ENCODE measurements at regions not wholly inside any gene's neighbourhood (a gene's known extent, or its start where the extent isn't known, plus 50 kb on each side); places are given as distances from the start of the nearest gene placed in this dataset.

GRCh38 chr12:14187002-14187401 lies 178.5 kb upstream of the ATF7IP start:
- H3K4me1 ChIP-seq (ENCODE audit: low read depth), result peaks cover 6% of the 10 kb centered on the region
- no peaks in the 10 kb centered on the region for H3K9me3 ChIP-seq
- TF ChIP-seq, protein P1, sequence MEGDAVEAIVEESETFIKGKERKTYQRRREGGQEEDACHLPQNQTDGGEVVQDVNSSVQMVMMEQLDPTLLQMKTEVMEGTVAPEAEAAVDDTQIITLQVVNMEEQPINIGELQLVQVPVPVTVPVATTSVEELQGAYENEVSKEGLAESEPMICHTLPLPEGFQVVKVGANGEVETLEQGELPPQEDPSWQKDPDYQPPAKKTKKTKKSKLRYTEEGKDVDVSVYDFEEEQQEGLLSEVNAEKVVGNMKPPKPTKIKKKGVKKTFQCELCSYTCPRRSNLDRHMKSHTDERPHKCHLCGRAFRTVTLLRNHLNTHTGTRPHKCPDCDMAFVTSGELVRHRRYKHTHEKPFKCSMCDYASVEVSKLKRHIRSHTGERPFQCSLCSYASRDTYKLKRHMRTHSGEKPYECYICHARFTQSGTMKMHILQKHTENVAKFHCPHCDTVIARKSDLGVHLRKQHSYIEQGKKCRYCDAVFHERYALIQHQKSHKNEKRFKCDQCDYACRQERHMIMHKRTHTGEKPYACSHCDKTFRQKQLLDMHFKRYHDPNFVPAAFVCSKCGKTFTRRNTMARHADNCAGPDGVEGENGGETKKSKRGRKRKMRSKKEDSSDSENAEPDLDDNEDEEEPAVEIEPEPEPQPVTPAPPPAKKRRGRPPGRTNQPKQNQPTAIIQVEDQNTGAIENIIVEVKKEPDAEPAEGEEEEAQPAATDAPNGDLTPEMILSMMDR (IDR thresholded peaks at IDR 0.05), result no peak
- DNase-seq (no peak), ATAC-seq (no peak)
- H3K4me3 ChIP-seq, result no peak overlapping the region
- no peaks in the 10 kb centered on the region for H3K36me3 ChIP-seq (ENCODE audit: low read depth)
- intact Hi-C loops (cut with DNase I, micrococcal nuclease), result loop anchor here in 1 of 2 donors (10.0 kb wide), 1 partner anchor 178 kb away; the partner anchor contains the start of gene ATF7IP

DNA sequence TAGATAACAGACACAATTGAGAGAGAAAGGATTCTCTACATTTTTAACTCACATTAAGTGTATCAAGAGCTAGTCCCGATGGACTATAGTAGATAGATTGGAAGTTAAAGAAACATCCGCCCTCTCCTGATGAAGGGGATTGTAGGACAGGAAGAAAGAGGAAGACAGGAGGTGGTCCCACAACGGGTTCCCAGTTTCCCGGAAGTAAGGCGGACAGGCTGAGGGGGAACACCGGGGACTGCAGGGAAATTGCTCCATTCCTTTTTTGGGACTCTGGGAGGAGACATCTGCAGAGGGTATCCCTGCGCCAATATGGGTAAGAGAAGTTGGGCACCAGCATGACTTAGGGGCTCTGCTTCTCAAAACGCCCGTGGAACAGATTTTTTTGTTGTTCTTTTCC lies 177.5 kb upstream of the ATF7IP start:
- TF ChIP-seq, protein P1 (IDR thresholded peaks at IDR 0.05), result no peak
- no peak for DNase-seq
- no peak for ATAC-seq
- intact Hi-C loops (cut with DNase I, micrococcal nuclease), result loop anchor here in 1 of 2 donors (10.0 kb wide), 1 partner anchor 177 kb away; the partner anchor contains the start of gene ATF7IP
- H3K9me3 ChIP-seq, result no peaks in the 10 kb centered on the region
- H3K36me3 ChIP-seq (ENCODE audit: low read depth), result no peaks in the 10 kb centered on the region
- H3K4me1 ChIP-seq (ENCODE audit: low read depth), result peaks cover 6% of the 10 kb centered on the region
- H3K4me3 ChIP-seq, result no peak overlapping the region

DNA sequence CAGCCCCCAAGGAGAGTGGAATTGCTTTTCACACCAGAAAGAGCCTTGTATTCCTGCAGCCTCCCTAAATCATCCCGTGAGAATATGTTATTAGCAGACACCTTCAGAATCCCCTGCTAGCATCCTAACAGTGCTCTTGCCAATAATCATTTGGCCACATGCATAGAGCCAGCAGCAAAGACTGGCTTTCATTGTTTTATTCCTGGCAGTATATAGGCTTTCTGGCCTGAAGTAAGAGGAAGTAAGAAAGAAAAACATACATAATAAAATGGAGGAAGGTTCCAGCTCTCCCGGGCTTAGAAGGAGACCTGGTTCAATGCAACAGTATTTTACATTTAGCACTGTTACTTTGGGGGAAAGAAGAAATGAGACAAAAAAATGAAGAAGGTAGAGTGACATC lies 176.7 kb upstream of the ATF7IP start:
- Histone ChIP-seq H3K36me3 (ENCODE audit: low read depth) (no peaks in the 10 kb centered on the region), H3K9me3 (no peaks in the 10 kb centered on the region), H3K4me3 (no peak overlapping the region), H3K4me1 (ENCODE audit: low read depth) (peaks cover 6% of the 10 kb centered on the region)
- intact Hi-C loops (cut with DNase I, micrococcal nuclease), result loop anchor here in 1 of 2 donors (10.0 kb wide), 1 partner anchor 176 kb away; the partner anchor contains the start of gene ATF7IP
- ATAC-seq (peak; percentile 79), DNase-seq (no peak)
- TF ChIP-seq, protein P1 (IDR thresholded peaks at IDR 0.05), result no peak

DNA sequence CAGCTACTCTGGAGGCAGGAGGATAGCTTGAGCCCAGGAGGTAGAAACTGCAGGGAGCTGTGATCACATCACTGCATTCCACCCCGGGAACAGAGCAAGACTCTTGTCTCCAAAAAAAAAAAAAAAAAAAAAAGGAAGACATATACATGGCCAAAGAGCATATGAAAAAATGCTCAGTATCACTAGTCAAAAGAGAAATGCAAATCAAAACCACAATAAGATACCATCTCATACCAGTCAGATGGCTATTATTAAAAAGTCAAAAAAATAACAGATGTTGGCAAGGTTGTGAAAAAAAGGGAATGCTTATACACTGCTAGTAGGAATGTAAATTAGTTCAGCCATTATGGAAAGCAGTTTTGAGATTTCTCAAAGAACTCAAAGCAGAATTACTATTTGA lies 174.8 kb upstream of the ATF7IP start:
- Histone ChIP-seq H3K9me3 (no peaks in the 10 kb centered on the region), H3K4me1 (ENCODE audit: low read depth) (peaks cover 6% of the 10 kb centered on the region), H3K36me3 (ENCODE audit: low read depth) (no peaks in the 10 kb centered on the region), H3K4me3 (no peak overlapping the region)
- DNase-seq (no peak), ATAC-seq (no peak)
- TF ChIP-seq, protein P1 (IDR thresholded peaks at IDR 0.05), result no peak
- intact Hi-C loops (cut with DNase I, micrococcal nuclease), result no loop called here

GRCh38 chr12:14191612-14192011 lies 173.9 kb upstream of the ATF7IP start:
- intact Hi-C loops (cut with DNase I, micrococcal nuclease), result no loop called here
- Histone ChIP-seq H3K4me3 (no peak overlapping the region), H3K36me3 (ENCODE audit: low read depth) (no peaks in the 10 kb centered on the region), H3K4me1 (ENCODE audit: low read depth) (no peaks in the 10 kb centered on the region), H3K9me3 (no peaks in the 10 kb centered on the region)
- TF ChIP-seq, protein P1 (IDR thresholded peaks at IDR 0.05), result no peak
- DNase-seq, result no peak
- no peak for ATAC-seq

- no peaks in the 10 kb centered on the region for H3K4me1 ChIP-seq (ENCODE audit: low read depth)
- intact Hi-C loops (cut with DNase I, micrococcal nuclease), result no loop called here
- no peak for DNase-seq
- TF ChIP-seq, protein P1 (IDR thresholded peaks at IDR 0.05), result no peak
- no peak for ATAC-seq
- no peaks in the 10 kb centered on the region for H3K9me3 ChIP-seq
- H3K36me3 ChIP-seq (ENCODE audit: low read depth), result no peaks in the 10 kb centered on the region
- no peak overlapping the region for H3K4me3 ChIP-seq
Observed at GRCh38 chr12:14193639-14194038, 171.8 kb upstream of the ATF7IP start.
